Neuronal stem cell (in vitro differentiated cells): ENCODE measurements at regions not wholly inside any gene's neighbourhood (a gene's known extent, or its start where the extent isn't known, plus 50 kb on each side); places are given as distances from the start of the nearest gene placed in this dataset.

Experiments
- DNase-seq: peaks from one replicate; pipeline ENCODE4 v3.0.0-alpha.2; 2013; ENCODE audit warnings: low spot score
- H2AFZ ChIP-seq: one replicate; pipeline ENCODE4 v1.6.1; 2013; ENCODE audit warnings: mild to moderate bottlenecking, low read length, inconsistent platforms
- H2AK5ac ChIP-seq: 2 replicates; pipeline ENCODE4 v1.6.1; 2013; ENCODE audit warnings: low read depth, mild to moderate bottlenecking, inconsistent platforms, low read length, moderate library complexity, mixed read lengths
- H2BK120ac ChIP-seq: 2 replicates; pipeline ENCODE4 v1.6.1; 2013; ENCODE audit warnings: low read depth, mild to moderate bottlenecking, inconsistent platforms, low read length, moderate library complexity, mixed read lengths
- H2BK12ac ChIP-seq: one replicate; pipeline ENCODE4 v1.6.1; 2013; ENCODE audit warnings: low read length, inconsistent platforms
- H2BK15ac ChIP-seq: 2 replicates; pipeline ENCODE4 v1.6.1; 2013; ENCODE audit warnings: mild to moderate bottlenecking, low read length, inconsistent platforms, mixed read lengths
- H2BK5ac ChIP-seq: one replicate; pipeline ENCODE4 v1.6.1; 2013; ENCODE audit warnings: inconsistent platforms, mild to moderate bottlenecking, low read length, moderate library complexity
- H3K14ac ChIP-seq: one replicate; pipeline ENCODE4 v1.6.1; 2013; ENCODE audit warnings: low read length, inconsistent platforms
- H3K18ac ChIP-seq: 2 replicates; pipeline ENCODE4 v1.6.1; 2013; ENCODE audit warnings: low read length, inconsistent platforms
- H3K23ac ChIP-seq: 2 replicates; pipeline ENCODE4 v1.6.1; 2013; ENCODE audit warnings: low read depth, mild to moderate bottlenecking, mixed read lengths, low read length, inconsistent platforms; ENCODE audit not compliant: poor library complexity
- H3K27ac ChIP-seq: replicated peaks from 3 replicates; pipeline ENCODE4 v1.5.1; 2013; ENCODE audit warnings: low read length, inconsistent platforms
- H3K27me3 ChIP-seq, 3 experiments: 2 replicates each; pipeline ENCODE4 v1.6.1; 2013; ENCODE audit warnings: low read length in 3 of 3, mild to moderate bottlenecking in 2 of 3, inconsistent platforms in 1 of 3, low read depth in 1 of 3, mixed read lengths in 1 of 3, moderate library complexity in 1 of 3; ENCODE audit not compliant: control insufficient read depth in 3 of 3, insufficient read depth in 3 of 3
- H3K36me3 ChIP-seq, 2 donors: replicated peaks in 1 of 2; 2 replicates each; pipeline ENCODE4 v1.6.1; 2013; ENCODE audit warnings: low read length in 2 of 2; ENCODE audit not compliant: control insufficient read depth in 2 of 2, insufficient read depth in 2 of 2
- H3K4ac ChIP-seq: 2 replicates; pipeline ENCODE4 v1.6.1; 2013; ENCODE audit warnings: inconsistent platforms, mild to moderate bottlenecking, low read length, moderate library complexity
- H3K4me1 ChIP-seq, 2 donors: 1 replicate in 1 of 2; 2 replicates in 1 of 2; pipeline ENCODE4 v1.6.1; 2013; ENCODE audit warnings: low read length in 2 of 2, low read depth in 1 of 2; ENCODE audit not compliant: control insufficient read depth in 2 of 2, insufficient read depth in 1 of 2
- H3K4me2 ChIP-seq: one replicate; pipeline ENCODE4 v1.6.1; 2013; ENCODE audit warnings: mild to moderate bottlenecking, low read length, inconsistent platforms; ENCODE audit not compliant: insufficient read depth, poor library complexity, severe bottlenecking
- H3K4me3 ChIP-seq, 2 donors: 2 replicates each; pipeline ENCODE4 v1.5.1; 2013; ENCODE audit warnings: low read length in 2 of 2, mild to moderate bottlenecking in 2 of 2, inconsistent platforms in 1 of 2, moderate library complexity in 1 of 2
- H3K79me1 ChIP-seq: one replicate; pipeline ENCODE4 v1.6.1; 2013; ENCODE audit warnings: low read depth, mild to moderate bottlenecking, inconsistent platforms, low read length, moderate library complexity
- H3K9ac ChIP-seq: one replicate; pipeline ENCODE4 v1.6.1; 2013; ENCODE audit warnings: mild to moderate bottlenecking, low read depth, low read length, inconsistent platforms; ENCODE audit not compliant: poor library complexity
- H3K9me3 ChIP-seq, 2 donors: replicated peaks in 1 of 2; 2 replicates each; pipeline versions ENCODE3 to v1.6.1; 2013; ENCODE audit warnings: low read length in 2 of 2, mild to moderate bottlenecking in 2 of 2, inconsistent platforms in 1 of 2, low read depth in 1 of 2, mixed read lengths in 1 of 2, moderate library complexity in 1 of 2; ENCODE audit not compliant: control insufficient read depth in 2 of 2, insufficient read depth in 1 of 2
- H4K8ac ChIP-seq: one replicate; pipeline ENCODE4 v1.6.1; 2013; ENCODE audit warnings: low read depth, mild to moderate bottlenecking, inconsistent platforms, low read length, moderate library complexity
- H4K91ac ChIP-seq: one replicate; pipeline ENCODE4 v1.6.1; 2013; ENCODE audit warnings: low read length, low read depth, mild to moderate bottlenecking, inconsistent platforms; ENCODE audit not compliant: poor library complexity
- WGBS, 2 donors: extraction: QIAGEN DNeasy Blood & Tissue Kit; methylation state at CpG; one replicate each; pipeline ENCODE4 v1.1.7; 2013; ENCODE audit warnings: missing lambda C conversion rate in 2 of 2, mixed read lengths in 1 of 2; ENCODE audit not compliant: insufficient read length in 2 of 2, insufficient replicate concordance in 1 of 2; ENCODE audit errors: extremely low coverage in 2 of 2; 5-methylcytosine and 5-hydroxymethylcytosine counted together

DNA sequence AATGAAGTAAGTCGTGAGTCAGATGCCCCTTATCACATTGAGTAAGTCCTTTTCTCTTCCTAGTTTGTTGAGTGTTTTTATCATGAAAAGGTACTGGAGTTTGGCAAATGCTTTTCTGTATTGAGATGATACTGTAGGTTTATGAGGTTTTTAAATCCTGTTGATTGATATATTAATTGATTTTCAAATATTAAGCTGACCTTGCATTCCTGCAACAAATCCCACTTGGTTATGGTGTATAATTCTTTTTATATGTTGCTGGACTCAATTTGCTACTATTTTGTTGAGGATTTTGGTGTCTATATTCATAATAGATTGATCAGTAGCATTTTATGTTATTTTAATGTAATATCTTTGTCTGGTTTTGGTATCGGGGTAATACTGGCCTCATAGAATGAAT, 81.0 kb upstream of the BNC2 start:
- no peak overlapping the region for H3K18ac ChIP-seq
- no peak overlapping the region for H2BK5ac ChIP-seq
- no peak for DNase-seq
- H3K27ac ChIP-seq: no peak overlapping the region
- H3K4me3 ChIP-seq: no peak overlapping the region
- H3K4me2 ChIP-seq: no peak overlapping the region
- no peaks in the 10 kb centered on the region for H3K27me3 ChIP-seq
- H3K14ac ChIP-seq: no peak overlapping the region
- H3K23ac ChIP-seq: no peak overlapping the region
- H3K4me1 ChIP-seq: no peaks in the 10 kb centered on the region
- no peak overlapping the region for H4K8ac ChIP-seq
- H2BK120ac ChIP-seq: no peak overlapping the region
- no peaks in the 10 kb centered on the region for H3K79me1 ChIP-seq
- WGBS, 2 donors: no CpG with 5 or more reads among the region's 2 CpGs
- no peak overlapping the region for H4K91ac ChIP-seq
- no peak overlapping the region for H3K9ac ChIP-seq
- H2AK5ac ChIP-seq: no peak overlapping the region
- H3K36me3 ChIP-seq: no peaks in the 10 kb centered on the region
- H2AFZ ChIP-seq: no peak overlapping the region
- H3K9me3 ChIP-seq: no peaks in the 10 kb centered on the region
- H2BK12ac ChIP-seq: no peak overlapping the region
- H3K4ac ChIP-seq: no peak overlapping the region
- no peak overlapping the region for H2BK15ac ChIP-seq

DNA sequence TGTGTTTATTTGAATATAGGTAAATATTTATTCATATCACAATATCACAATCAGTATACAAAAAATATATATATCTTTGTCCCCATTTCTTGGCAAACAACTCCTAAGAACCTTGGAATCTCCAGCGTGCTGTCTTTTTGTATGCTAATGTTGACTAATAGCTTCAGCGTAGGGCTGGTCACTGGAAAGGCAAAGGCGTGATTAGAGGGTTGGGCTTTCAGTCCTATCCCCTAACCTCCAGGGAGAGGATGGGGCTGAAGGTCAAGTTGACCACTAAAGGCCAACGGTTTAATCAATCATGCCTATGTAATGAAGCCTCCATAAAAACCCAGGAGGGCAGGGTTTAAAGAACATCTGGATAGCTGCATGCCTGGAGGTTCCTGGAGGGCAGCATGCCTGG, 79.6 kb upstream of the BNC2 start:
- Histone ChIP-seq H3K14ac (no peak overlapping the region), H3K18ac (no peak overlapping the region), H2AK5ac (no peak overlapping the region), H3K79me1 (no peaks in the 10 kb centered on the region), H4K91ac (no peak overlapping the region), H2AFZ (no peak overlapping the region), H3K9ac (no peak overlapping the region), H3K4ac (no peak overlapping the region), H3K23ac (no peak overlapping the region), H3K4me2 (no peak overlapping the region), H2BK12ac (no peak overlapping the region), H3K4me1 (no peaks in the 10 kb centered on the region), H2BK120ac (no peak overlapping the region), H3K9me3 (no peaks in the 10 kb centered on the region), H3K4me3 (no peak overlapping the region), H2BK15ac (no peak overlapping the region), H2BK5ac (no peak overlapping the region), H4K8ac (no peak overlapping the region), H3K27me3 (no peaks in the 10 kb centered on the region), H3K36me3 (no peaks in the 10 kb centered on the region), H3K27ac (no peak overlapping the region)
- no peak for DNase-seq
- WGBS, 2 donors: no CpG with 5 or more reads among the region's 4 CpGs

DNA sequence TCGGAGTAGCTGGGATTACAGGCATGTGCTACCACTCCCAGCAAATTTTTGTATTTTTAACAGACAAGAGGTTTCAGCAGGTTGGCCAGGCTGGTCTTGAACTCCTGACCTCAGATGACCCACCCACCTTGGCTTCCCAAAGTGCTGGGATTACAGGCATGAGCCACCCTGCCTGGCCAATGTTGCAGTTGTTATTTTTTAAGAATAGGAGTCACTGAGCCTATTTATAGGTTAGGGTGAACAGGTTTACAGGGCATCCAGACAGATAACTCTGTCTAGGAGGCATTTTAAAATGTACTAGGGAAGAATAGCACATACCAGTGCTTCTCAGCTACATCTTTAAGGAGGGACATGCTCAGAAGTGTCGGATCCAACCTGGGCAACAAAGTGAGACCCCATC, 60.1 kb upstream of the BNC2 start:
- Histone ChIP-seq H3K18ac (no peak overlapping the region), H3K9me3 (peaks cover 0 to 2% of the 10 kb centered on the region in 2 donors), H2AK5ac (no peak overlapping the region), H3K27ac (no peak overlapping the region), H3K4me2 (no peak overlapping the region), H2BK15ac (no peak overlapping the region), H3K27me3 (no peaks in the 10 kb centered on the region), H3K14ac (no peak overlapping the region), H3K9ac (no peak overlapping the region), H2BK5ac (no peak overlapping the region), H2AFZ (no peak overlapping the region), H2BK120ac (no peak overlapping the region), H3K79me1 (no peaks in the 10 kb centered on the region), H3K23ac (no peak overlapping the region), H3K36me3 (no peaks in the 10 kb centered on the region), H4K8ac (no peak overlapping the region), H3K4ac (no peak overlapping the region), H2BK12ac (no peak overlapping the region), H4K91ac (no peak overlapping the region), H3K4me1 (no peaks in the 10 kb centered on the region), H3K4me3 (no peak overlapping the region)
- no peak for DNase-seq
- WGBS, 2 donors: no CpG with 5 or more reads among the region's 2 CpGs

DNA sequence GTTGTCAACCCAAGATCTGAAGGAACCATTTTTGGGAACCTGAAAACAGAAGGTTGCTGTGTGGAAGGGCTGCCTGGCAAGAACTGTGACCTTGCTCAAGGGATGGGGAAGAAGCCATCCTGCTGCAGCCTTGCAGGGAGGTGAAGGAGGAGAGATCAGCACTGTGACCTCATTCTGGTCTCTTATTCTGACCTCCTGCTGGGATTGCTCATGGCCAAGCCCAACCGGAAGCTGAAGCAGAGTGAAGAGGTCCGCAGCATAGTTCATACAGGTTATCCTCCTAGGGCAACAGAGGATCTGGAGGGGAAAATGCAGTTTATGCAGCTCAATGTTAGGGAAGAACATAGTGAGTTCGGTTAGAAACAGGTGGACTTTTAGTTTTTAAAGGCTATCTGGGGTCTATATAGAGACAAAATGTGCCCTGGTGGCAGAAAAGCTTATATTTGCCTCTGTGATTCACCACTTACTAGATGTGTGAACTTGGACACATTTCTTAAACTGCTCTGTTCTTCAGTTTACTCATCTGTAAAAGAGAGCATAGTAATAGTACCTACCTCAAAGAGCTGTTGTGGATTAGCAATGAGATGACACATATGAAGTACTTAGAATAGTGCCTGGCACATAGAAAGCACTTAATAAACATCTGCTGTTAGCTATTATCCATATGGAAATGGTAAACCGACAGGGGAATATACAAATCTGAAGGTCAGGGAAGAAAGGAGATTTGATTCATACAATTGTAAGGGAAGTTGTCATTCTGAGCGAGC, 57.9 kb upstream of the BNC2 start:
- Histone ChIP-seq H2BK12ac (no peak overlapping the region), H2BK15ac (no peak overlapping the region)
- no CpG with 5 or more reads among the region's 5 CpGs for WGBS, 2 donors

More for the DNA sequence above, 57.9 kb upstream of the BNC2 start:
- Histone ChIP-seq H3K79me1 (no peaks in the 10 kb centered on the region), H3K9me3 (peaks cover 0 to 2% of the 10 kb centered on the region in 2 donors), H2BK120ac (no peak overlapping the region), H3K9ac (no peak overlapping the region), H3K27ac (no peak overlapping the region), H2AK5ac (peak overlapping the region; percentile 6), H3K4me1 (no peaks in the 10 kb centered on the region), H2AFZ (no peak overlapping the region), H2BK5ac (no peak overlapping the region), H3K4me3 (no peak overlapping the region), H4K8ac (no peak overlapping the region), H3K4ac (no peak overlapping the region), H4K91ac (no peak overlapping the region), H3K23ac (no peak overlapping the region), H3K4me2 (no peak overlapping the region), H3K14ac (no peak overlapping the region), H3K36me3 (no peaks in the 10 kb centered on the region), H3K18ac (no peak overlapping the region), H3K27me3 (no peaks in the 10 kb centered on the region)
- no peak for DNase-seq
